Mammary epithelial cell (primary cell): ENCODE measurements at regions not wholly inside any gene's neighbourhood (a gene's known extent, or its start where the extent isn't known, plus 50 kb on each side); places are given as distances from the start of the nearest gene placed in this dataset.

ENCODE experiments used
- CTCF ChIP-seq, 2 donors: IDR thresholded peaks in 1 of 2; conservative IDR thresholded peaks in 1 of 2; 2 replicates each; pipeline ENCODE4 v1.5.1; 2011 to 2012; ENCODE audit warnings: inconsistent platforms in 2 of 2, low read length in 2 of 2, mild to moderate bottlenecking in 2 of 2, control low read depth in 1 of 2, low read depth in 1 of 2; ENCODE audit not compliant: insufficient read depth in 1 of 2; ENCODE audit errors: extremely low read depth in 1 of 2
- EZH2 ChIP-seq: IDR thresholded peaks from 2 replicates; pipeline ENCODE4 v1.6.1; 2012; ENCODE audit warnings: low read length, inconsistent platforms, borderline replicate concordance

- TF ChIP-seq CTCF (conservative IDR thresholded peaks at IDR 0.05 in 1 of 2, IDR thresholded peaks at IDR 0.05 in 1 of 2; ENCODE audit: extremely low read depth in 1 of 2, insufficient read depth in 1 of 2, low read depth in 1 of 2, low read length in 2 of 2) (no peak), EZH2 (no peak)
These were observed 71.6 kb upstream of the CMKLR1 start for GRCh38 chr12:108410689-108411088.
